Sigmoid colon (tissue), 6 donors: ENCODE measurements at regions not wholly inside any gene's neighbourhood (a gene's known extent, or its start where the extent isn't known, plus 50 kb on each side); places are given as distances from the start of the nearest gene placed in this dataset.
A peak's percentile ranks its signal among the peaks of the same experiment; 100 is the strongest.

Source experiments
- DNase-seq: peaks from one replicate; pipeline ENCODE4 v3.0.0-alpha.2; 2019
- H3K27ac ChIP-seq, 4 donors: fragments of 200-600 bp; sonication (generic); one replicate each; pipeline ENCODE4 v1.5.1; 2016 to 2019; ENCODE audit warnings: mild to moderate bottlenecking in 1 of 4
- H3K27me3 ChIP-seq, 3 donors: fragments of 200-600 bp; sonication (generic); one replicate each; pipeline ENCODE4 v1.5.1; 2019; ENCODE audit warnings: mild to moderate bottlenecking in 1 of 3
- H3K36me3 ChIP-seq, 4 donors: fragments of 200-600 bp; sonication (generic); one replicate each; pipeline ENCODE4 v1.5.1; 2016 to 2019
- H3K4me1 ChIP-seq, 4 donors: fragments of 200-600 bp; sonication (generic); one replicate each; pipeline ENCODE4 v1.5.1; 2017 to 2019
- H3K4me3 ChIP-seq, 4 donors: fragments of 200-600 bp; sonication (generic); one replicate each; pipeline ENCODE4 v1.5.1; 2017 to 2019; ENCODE audit warnings: mild to moderate bottlenecking in 2 of 4, moderate library complexity in 1 of 4
- H3K9me3 ChIP-seq, 4 donors: fragments of 200-600 bp in 3 of 4; sonication (generic) in 3 of 4; one replicate each; pipeline versions ENCODE4 v1.5.1 to v1.6.1; 2013 to 2019
- EP300 ChIP-seq, 4 donors: sonication (generic); formaldehyde crosslinking; IDR thresholded peaks; one replicate each; pipeline ENCODE4 v1.6.1; 2017; ENCODE audit warnings: antibody characterized with exemption in 4 of 4
- POLR2A ChIP-seq, 2 donors: fragments of 450-650 bp; IDR thresholded peaks; one replicate each; pipeline ENCODE4 v1.6.1; 2016; ENCODE audit warnings: antibody characterized with exemption in 2 of 2, mild to moderate bottlenecking in 2 of 2, moderate library complexity in 2 of 2
- POLR2AphosphoS5 ChIP-seq, 4 donors: sonication (generic); formaldehyde crosslinking; IDR thresholded peaks; one replicate each; pipeline ENCODE4 v1.6.1; 2017; ENCODE audit warnings: antibody characterized with exemption in 4 of 4
- WGBS, 2 donors: extraction: QIAGEN DNeasy Blood & Tissue Kit; methylation state at CpG; one replicate each; pipeline ENCODE4 v1.1.7; 2013; 5-methylcytosine and 5-hydroxymethylcytosine counted together
- intact Hi-C: fragments of 100-400 bp; cut with DNase I; formaldehyde crosslinking; loops from one replicate; pipeline ENCODE4 v1.15.1; 2023
- TF ChIP-seq, protein P1 (sequence below), 4 experiments: fragments of 450-650 bp in 3 of 4; fragments of 200-600 bp in 1 of 4; IDR thresholded peaks; one replicate each; pipeline ENCODE4 v1.5.1; 2016 to 2019; ENCODE audit warnings: antibody characterized with exemption in 4 of 4, mild to moderate bottlenecking in 3 of 4, moderate library complexity in 2 of 4
- donor health status: healthy with polysubstance abuse.
- donor health status: healthy.

GRCh38 chr21:27407271-27407670, 440.4 kb upstream of the ADAMTS5 start:
- Histone ChIP-seq H3K4me1 (peaks cover 0 to 10% (median 9%) of the 10 kb centered on the region in 4 donors), H3K9me3 (no peaks in the 10 kb centered on the region), H3K27ac (peak overlapping the region in 1 of 4 donors; percentile 38), H3K4me3 (no peak overlapping the region), H3K36me3 (no peaks in the 10 kb centered on the region), H3K27me3 (no peaks in the 10 kb centered on the region)
- DNase-seq, result no peak
- 57 to 63% methylated on average over 5 of the region's 5 CpGs for WGBS, 2 donors
- intact Hi-C loops, result loop anchor here (10.0 kb wide), 1 partner anchor 102 kb away; no protein-coding TSS in a partner anchor
- no peak for TF ChIP-seq EP300 (IDR thresholded peaks at IDR 0.05)
- TF ChIP-seq POLR2A (IDR thresholded peaks at IDR 0.05), result no peak
- TF ChIP-seq POLR2AphosphoS5 (IDR thresholded peaks at IDR 0.05), result no peak
- TF ChIP-seq, protein P1, sequence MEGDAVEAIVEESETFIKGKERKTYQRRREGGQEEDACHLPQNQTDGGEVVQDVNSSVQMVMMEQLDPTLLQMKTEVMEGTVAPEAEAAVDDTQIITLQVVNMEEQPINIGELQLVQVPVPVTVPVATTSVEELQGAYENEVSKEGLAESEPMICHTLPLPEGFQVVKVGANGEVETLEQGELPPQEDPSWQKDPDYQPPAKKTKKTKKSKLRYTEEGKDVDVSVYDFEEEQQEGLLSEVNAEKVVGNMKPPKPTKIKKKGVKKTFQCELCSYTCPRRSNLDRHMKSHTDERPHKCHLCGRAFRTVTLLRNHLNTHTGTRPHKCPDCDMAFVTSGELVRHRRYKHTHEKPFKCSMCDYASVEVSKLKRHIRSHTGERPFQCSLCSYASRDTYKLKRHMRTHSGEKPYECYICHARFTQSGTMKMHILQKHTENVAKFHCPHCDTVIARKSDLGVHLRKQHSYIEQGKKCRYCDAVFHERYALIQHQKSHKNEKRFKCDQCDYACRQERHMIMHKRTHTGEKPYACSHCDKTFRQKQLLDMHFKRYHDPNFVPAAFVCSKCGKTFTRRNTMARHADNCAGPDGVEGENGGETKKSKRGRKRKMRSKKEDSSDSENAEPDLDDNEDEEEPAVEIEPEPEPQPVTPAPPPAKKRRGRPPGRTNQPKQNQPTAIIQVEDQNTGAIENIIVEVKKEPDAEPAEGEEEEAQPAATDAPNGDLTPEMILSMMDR (IDR thresholded peaks at IDR 0.05), result no peak

DNA sequence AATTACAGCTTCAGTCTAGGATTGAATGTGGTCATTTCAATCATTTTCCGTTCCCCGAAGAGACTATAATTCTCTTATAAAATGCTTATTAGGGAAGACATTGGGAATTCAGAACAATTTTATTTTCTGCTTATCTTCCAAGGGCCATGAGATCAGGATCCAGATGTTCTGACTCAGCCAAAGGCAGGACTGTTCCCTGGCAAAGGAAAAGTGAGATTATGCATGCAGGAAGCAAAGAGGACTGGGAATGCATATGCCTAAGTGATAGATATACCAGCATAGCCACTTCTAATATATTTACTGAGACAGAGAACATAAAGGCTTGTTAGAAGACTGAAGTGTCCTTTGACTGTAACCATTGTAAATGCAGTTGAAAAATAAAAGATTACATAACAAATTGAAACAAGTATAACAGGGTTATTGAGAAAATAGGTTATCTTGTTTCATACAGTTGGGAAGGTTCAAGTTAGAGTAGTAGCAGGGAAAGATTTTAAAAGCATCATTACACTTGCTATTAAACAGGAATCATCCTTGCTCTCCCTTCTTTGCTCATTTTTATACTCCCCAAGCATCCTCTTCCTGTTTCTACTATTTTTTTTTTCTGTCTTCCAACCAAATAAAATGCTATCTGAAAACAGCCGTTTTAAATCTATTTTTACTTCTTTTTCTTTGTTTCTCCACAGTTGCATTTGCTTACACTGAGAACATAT, 439.6 kb upstream of the ADAMTS5 start:
- WGBS, 2 donors, result 62 to 73% methylated on average over 3 of the region's 3 CpGs
- H3K27me3 ChIP-seq, result no peaks in the 10 kb centered on the region
- H3K4me3 ChIP-seq, result no peak overlapping the region
- TF ChIP-seq EP300 (IDR thresholded peaks at IDR 0.05) (no peak), POLR2AphosphoS5 (IDR thresholded peaks at IDR 0.05) (peak in 1 of 4 donors; percentile 13)
- no peaks in the 10 kb centered on the region for H3K9me3 ChIP-seq
- H3K4me1 ChIP-seq, result peaks cover 0 to 10% (median 9%) of the 10 kb centered on the region in 4 donors
- intact Hi-C loops, result loop anchor here (10.0 kb wide), 1 partner anchor 102 kb away; no protein-coding TSS in a partner anchor
- no peak for DNase-seq
- no peaks in the 10 kb centered on the region for H3K36me3 ChIP-seq
- H3K27ac ChIP-seq, result peak overlapping the region in 3 of 4 donors; percentile 6 to 38 (median 10)

- no peak overlapping the region for H3K4me3 ChIP-seq
- 97% methylated on average over 3 of the region's 3 CpGs for WGBS, 2 donors
- H3K9me3 ChIP-seq, result no peaks in the 10 kb centered on the region
- H3K27ac ChIP-seq, result no peak overlapping the region
- no peaks in the 10 kb centered on the region for H3K36me3 ChIP-seq
- DNase-seq, result no peak
- intact Hi-C loops, result loop anchor here (10.0 kb wide), 1 partner anchor 98 kb away; no protein-coding TSS in a partner anchor
- peaks cover 0 to 10% (median 7%) of the 10 kb centered on the region in 4 donors for H3K4me1 ChIP-seq
- TF ChIP-seq, protein P1 (IDR thresholded peaks at IDR 0.05), result no peak
- H3K27me3 ChIP-seq, result no peaks in the 10 kb centered on the region
These were observed 436.1 kb upstream of the ADAMTS5 start for GRCh38 chr21:27403011-27403410.

DNA sequence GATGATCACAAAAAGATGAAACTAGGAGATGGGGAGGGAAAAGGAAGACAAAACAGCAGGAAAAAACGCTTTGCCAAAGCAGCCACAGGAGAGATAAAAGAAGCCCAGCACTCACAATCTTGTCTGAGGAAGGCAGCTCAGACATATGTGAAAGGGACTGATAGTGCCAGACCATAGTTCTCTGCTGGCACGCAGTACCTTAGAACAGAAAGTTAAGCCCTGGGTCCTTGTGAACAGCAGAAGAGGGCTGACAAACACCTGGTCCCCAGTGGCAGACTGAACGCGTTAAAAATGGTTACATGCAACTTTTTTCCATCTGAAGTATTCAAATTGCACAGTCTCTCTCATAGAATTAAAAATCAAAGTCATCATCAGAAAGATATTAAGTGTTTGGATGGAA, 433.2 kb upstream of the ADAMTS5 start:
- intact Hi-C loops, result loop anchor here (10.0 kb wide), 1 partner anchor 95 kb away; no protein-coding TSS in a partner anchor
- Histone ChIP-seq H3K4me3 (no peak overlapping the region), H3K4me1 (no peaks in the 10 kb centered on the region), H3K27me3 (no peaks in the 10 kb centered on the region), H3K36me3 (no peaks in the 10 kb centered on the region), H3K27ac (no peak overlapping the region), H3K9me3 (no peaks in the 10 kb centered on the region)
- TF ChIP-seq EP300 (IDR thresholded peaks at IDR 0.05), result no peak
- no peak for TF ChIP-seq POLR2A (IDR thresholded peaks at IDR 0.05)
- no peak for DNase-seq
- 82 to 87% methylated on average over 4 of the region's 4 CpGs for WGBS, 2 donors

DNA sequence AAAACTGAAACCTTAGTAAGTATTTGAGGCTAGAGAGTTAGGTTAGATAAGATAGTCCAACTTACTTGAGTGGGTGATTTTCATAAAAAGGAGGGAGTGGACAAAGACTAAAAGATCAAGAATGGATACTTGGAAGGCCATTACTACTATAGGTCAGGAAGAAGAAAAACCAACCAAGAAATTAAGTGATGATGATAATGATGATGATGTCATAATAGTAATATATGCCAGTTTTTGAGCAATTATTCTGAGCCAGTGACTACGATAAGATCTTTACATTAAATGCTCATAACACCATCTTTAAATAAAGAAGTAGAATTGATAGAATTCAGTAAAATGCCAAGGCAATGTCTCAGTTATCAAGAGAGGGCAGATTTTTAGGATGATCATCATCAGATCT, 430.7 kb upstream of the ADAMTS5 start:
- 91 to 98% methylated on average over 1 of the region's 1 CpG for WGBS, 2 donors
- intact Hi-C loops, result no loop called here
- DNase-seq, result no peak
- Histone ChIP-seq H3K27ac (no peak overlapping the region), H3K4me1 (peaks cover 0 to 11% (median 0%) of the 10 kb centered on the region in 4 donors), H3K4me3 (no peak overlapping the region), H3K36me3 (no peaks in the 10 kb centered on the region), H3K27me3 (no peaks in the 10 kb centered on the region), H3K9me3 (no peaks in the 10 kb centered on the region)
- TF ChIP-seq, protein P1 (IDR thresholded peaks at IDR 0.05), result no peak

- no peak overlapping the region for H3K4me3 ChIP-seq
- H3K9me3 ChIP-seq, result no peaks in the 10 kb centered on the region
- DNase-seq, result no peak
- H3K36me3 ChIP-seq, result no peaks in the 10 kb centered on the region
- H3K27me3 ChIP-seq, result no peaks in the 10 kb centered on the region
- intact Hi-C loops, result no loop called here
- H3K4me1 ChIP-seq, result peaks cover 0 to 11% (median 0%) of the 10 kb centered on the region in 4 donors
- 58 to 73% methylated on average over 3 of the region's 3 CpGs for WGBS, 2 donors
- H3K27ac ChIP-seq, result no peak overlapping the region
- TF ChIP-seq EP300 (IDR thresholded peaks at IDR 0.05), result no peak
- TF ChIP-seq, protein P1 (IDR thresholded peaks at IDR 0.05), result no peak
- no peak for TF ChIP-seq POLR2A (IDR thresholded peaks at IDR 0.05)
- no peak for TF ChIP-seq POLR2AphosphoS5 (IDR thresholded peaks at IDR 0.05)
These were observed 426.8 kb upstream of the ADAMTS5 start for GRCh38 chr21:27393726-27394125.
